HG03103 (cell line): ENCODE measurements at regions not wholly inside any gene's neighbourhood (a gene's known extent, or its start where the extent isn't known, plus 50 kb on each side); places are given as distances from the start of the nearest gene placed in this dataset.

Experiments used
- ATAC-seq: cut with Tn5 transposase; IDR thresholded peaks from one replicate; pipeline ENCODE4 v1.9.1; 2021; ENCODE audit warnings: low read depth; ENCODE audit not compliant: unreplicated experiment

DNA sequence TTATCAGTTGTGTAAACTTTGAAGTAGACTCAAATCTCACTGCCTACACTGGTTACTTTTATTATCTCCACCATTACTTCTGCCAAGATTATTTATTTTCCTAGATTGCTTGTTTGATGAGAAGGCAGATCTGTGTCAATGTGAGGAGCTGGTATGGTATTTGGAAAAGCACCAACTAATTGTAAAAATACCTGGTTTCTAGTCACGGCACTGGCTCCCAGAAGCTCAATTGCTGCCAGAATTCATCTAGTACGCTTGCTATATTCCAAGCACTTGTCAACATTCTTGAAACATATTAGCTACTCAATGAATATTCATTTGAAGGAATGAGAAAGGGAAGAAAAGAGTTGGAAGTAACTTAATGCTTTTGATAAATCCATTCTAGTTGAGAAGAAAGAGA is 1376.8 kb upstream of the ADGRL3 start:
- no peak for ATAC-seq

DNA sequence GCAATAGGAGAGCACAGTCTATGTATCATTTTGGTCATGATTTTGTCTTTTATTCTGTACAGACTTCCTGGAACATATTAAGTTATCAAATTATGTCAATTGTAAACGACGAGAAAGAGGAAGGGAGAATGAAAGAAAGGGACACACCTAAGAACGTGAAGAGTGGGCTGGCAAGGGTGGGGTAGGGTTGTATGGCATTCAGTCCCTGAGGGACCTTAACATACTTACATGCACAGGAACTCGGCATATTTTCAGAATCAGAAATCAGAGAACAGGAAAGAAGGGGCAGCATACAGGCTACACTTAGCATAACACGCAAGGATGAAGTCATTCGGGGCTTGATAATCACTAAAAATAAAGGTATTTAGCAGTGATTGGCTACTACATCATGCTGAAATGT is 1375.0 kb upstream of the ADGRL3 start:
- no peak for ATAC-seq

DNA sequence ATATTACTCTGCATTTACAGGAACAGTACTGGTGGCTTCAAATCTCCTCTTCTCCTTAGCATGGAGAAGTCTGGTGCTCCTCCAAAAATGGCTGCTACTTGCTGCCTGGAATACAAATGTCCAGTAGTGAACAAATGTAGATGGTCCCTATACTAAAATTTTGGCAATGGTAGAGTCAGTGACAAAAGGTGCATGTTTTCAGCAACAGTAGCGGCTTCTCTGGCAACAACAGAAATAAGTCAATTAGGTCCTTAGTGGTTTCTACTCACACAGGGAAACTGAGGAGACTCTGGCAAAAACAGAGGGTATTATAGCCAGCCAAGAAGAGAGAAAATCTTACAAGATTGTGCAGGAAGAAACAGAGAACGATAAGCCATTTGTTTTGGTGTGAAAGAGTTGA is 1368.4 kb upstream of the ADGRL3 start:
- ATAC-seq: no peak

DNA sequence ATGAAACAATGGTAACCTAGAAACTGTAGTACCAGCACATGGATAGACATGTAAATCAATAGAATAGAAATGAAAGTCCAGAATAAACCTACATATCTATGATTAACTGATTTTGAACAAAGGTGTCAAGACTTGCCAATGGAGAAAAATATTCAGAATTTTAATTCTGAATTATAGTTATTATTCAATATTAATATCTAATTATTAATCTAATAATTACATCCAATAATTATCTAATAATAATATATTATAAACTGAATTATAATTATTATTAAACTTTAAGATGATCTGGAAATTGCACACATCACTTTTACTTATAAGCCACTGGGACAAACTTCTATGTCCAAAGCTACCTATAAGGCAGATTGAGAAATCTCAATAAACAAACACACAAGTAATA is 1365.2 kb upstream of the ADGRL3 start:
- no peak for ATAC-seq

DNA sequence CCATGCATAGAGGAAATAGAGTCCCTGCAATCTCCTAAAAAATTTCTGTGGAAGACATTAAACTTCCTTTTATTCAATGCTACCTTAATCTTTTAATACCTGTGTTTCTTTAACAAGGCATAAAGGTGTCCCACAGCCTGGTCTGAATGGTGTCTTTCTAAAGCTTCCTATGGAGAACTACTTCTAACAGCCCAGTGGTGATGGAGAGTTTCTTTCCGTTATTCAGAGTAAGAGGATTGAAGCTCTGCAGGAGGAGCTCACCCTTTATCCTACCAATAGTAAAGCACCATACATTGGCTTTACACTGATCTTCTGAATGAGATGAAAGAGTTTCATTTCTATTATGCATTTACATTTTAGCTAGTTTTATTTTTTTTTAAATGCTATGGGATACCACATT is 1362.4 kb upstream of the ADGRL3 start:
- no peak for ATAC-seq

DNA sequence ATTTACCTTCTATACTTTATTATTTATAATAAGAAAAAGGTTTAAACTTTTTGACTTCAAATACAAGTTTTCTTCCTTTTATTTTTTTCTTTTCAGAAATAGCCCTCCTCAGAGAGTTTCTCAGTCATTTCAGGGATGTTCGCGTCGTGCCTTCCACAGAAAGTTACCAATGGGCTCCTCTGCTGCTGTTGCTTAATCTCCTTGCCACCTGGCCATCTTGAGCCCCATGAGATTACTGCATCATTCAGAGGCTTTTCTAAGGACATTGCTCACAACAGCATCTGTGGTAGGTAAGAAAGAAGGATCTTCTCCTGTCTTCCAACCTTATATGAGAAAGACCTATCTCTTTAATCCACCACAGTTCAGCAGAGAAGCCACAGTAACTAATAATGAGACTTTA is 1361.9 kb upstream of the ADGRL3 start:
- no peak for ATAC-seq

DNA sequence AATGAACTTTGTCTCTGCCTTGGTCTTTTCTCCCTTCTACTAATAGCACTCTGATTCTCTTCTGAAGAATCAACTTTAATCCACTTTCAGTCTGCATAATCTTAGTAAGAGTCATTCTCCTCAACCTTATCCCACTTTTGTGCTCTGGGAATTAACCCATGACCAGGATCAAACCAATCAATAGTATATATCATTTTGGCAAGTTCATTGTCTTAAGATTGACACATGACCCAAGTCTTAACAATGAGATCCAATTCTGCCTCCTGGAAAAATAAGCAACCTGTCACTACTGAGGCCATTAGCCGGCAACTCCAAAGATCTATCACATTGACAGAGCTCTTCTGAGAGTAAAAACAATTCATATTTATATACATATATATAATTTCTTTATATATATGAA is 1358.4 kb upstream of the ADGRL3 start:
- no peak for ATAC-seq

DNA sequence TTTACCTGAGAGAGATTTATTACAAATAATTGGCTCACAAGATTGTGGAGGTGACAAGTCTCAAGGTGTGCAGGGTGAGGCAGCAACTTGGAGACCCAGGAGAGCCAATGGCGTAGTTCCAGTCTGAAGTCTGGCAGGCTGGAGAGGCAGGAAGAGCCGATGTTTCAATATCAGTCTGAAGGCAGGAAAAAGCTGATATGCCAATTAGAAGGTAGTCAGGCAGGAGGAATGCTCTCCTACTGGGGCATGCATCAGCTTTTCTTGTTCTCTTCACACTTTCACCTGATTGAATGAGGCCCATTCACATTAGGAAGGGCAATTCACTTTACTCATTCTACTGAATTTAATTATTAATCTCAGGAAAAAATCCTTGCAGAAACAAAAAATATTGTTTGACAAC is 1351.7 kb upstream of the ADGRL3 start:
- no peak for ATAC-seq

DNA sequence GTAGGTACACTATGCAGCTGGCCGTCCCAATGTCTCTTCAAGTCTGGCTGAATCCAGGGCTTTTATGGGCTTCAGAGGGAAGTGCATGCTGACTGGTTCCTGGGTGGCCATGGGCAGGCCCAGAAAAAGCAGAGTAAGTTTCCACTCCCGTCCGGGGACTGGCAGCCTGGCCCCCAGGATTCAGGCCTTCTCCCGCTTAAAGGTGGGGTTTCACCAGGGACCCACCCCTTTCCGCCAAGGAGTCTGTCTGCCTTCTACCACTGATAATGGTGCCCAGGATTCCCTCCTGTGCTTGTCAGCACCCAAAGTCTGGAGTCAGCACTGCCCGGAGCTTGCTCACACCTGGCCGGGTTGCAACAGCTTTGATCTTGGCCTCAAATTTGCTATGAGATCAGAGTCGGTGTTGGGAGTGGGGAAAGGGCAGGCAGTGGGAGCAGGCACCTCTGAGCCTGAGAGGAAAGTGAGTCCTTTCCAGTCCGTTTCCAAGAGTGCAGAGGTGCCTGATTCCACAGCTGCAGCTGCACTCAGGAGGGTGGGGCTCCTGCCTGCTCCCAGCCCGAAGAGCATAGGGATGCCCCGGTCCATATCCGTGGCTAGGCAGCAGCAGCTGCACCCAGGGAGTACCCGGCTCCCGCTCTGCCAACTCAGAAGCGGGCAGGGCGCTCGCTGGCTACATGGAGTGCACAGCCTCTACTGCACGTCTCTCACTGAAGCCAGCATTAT is 1344.3 kb upstream of the ADGRL3 start:
- ATAC-seq: no peak

DNA sequence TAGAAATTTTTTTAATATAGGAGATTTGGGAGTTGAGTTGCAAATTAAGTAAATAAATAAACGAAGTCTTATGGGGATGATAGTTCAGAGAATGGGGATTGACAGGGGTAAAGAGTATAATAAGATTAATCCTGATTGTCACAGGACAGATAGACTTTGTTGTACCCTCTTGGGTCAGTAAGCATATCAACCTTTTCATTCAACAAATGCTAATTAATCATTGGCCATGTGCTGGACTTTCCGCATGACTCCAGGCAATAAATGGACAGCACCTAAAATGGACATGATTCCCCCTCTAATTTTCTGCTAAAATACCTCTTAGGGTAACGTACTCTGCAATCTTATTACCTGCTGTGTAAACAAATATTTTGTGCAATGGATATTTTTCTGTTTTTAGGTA is 1331.1 kb upstream of the ADGRL3 start:
- no peak for ATAC-seq

DNA sequence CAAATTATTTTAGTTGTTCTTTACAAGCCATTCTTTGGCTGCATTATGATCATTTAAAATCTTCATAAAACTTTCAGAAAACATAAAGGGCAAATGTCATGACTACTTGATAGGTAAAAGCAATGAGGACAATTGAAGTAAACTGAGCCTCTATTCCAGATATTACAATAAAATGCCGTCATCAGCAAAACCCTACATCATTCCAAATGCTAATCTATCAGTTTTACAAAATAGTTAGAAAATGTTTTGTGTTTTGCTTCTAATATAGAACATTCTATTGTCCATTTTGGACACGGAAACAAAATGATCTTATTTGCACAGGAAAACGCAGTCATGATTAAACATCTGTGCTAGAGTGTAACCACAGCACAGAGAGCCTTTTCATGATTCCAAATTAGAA is 1330.6 kb upstream of the ADGRL3 start:
- ATAC-seq: no peak

DNA sequence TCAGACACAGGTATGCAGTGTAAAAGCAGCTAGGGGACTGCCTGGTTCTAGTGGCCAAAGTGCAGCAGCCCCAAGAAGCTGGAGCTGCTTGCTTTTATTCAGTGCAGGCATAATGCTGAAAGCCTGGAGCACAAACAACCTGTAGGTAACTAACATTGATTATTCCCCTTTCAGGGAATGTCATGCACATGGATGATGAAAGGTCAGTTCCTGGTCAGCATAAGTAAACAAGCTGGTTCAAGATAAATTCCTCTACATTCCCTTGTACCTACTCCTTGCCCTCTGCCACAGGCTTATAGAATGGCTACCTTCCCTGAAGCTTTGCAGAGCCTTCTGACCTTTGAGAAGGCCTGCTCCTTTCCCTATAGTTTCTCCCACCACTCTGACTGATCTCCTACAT is 1318.5 kb upstream of the ADGRL3 start:
- ATAC-seq: no peak

DNA sequence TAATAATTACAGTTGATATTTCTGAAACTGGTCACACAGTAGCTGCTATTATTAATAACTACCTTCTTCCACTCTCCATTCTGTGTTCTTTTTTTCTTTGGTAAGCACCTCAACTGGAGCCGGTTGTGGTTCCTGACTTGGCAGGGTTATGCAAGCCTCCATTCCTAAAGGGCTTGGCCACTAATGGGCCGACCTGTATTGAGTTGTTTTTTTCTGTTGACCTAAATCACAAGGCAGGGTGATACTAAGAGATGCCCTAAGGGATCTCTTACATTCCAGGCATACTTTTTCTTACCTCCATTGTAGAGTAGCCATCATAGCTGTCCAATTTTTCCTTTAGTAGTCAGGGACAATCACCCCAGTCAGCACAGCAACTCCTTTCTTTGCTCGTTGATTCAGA is 1295.8 kb upstream of the ADGRL3 start:
- ATAC-seq: no peak

DNA sequence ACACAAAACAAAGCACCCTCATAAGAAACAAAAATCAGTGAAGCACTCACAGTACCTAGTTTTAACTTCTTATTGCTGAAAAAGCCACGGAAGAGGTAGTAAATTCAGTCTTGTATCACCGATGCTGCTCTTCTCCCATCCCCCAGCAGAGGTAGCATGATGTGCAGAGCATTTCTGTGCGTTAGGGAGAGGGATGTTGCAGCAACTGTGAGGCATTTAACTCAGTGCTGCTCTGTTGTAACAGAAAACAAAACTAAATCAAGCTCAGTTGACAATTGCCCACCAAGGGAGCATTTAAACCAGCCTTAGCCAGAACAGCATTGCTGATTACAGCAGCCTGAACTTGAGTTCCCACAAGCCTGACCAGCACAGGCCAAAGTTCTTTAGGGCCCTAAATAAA is 1279.7 kb upstream of the ADGRL3 start:
- ATAC-seq: no peak

DNA sequence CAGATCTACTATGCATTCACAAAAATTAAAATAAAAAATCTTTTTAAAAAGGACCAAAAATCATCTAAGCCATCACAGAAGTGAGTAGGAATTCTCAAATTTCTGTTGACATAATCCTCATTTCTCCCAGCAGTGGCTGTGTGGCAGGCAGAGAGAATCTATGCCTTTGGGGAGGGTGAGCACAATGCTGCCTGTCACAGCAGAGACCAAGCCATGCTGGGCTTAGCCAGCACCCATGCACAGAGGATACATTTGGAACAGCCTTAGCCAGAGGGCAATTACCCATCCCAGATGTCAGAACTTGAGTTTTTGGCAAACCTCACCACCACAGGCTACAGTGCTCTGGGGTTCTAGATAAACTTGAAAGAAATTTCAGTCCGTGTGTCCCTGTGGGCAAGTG is 1274.8 kb upstream of the ADGRL3 start:
- no peak for ATAC-seq

DNA sequence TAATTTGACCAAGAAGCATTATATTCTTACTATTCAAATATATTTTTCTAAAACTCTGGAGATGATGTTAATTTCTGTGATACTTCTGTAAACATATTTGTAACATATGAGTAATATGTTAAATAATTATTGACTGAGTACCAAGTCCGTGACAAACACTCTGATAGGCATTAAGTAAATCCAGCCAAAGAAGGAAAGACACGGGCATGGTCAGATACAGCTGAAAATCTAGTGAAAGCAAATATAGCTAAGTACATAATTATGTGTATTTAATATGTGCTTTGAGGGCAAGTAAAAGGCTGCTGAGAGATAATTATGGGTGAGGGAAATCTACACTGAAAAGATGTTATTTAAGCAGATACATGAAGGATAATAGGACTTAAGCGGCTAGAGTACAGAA is 1263.6 kb upstream of the ADGRL3 start:
- ATAC-seq: no peak

DNA sequence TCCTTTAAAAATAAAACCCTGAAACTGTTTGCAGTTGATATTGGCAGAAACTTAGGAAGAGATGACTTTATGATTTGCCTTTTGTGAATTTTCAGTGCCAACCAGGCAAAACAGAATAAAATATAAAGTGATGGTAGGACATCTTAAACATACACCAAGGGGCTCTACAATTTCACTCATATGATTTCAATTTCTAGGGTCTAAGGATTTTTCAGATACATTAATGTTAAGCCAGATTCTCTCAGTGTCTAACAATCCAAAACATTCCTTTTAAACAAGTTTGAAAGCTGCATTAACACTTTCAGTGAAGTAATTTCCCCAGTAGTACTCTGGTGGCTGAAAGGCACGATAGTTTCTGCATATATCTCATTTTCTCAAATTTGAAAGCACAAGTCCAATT is 1262.0 kb upstream of the ADGRL3 start:
- no peak for ATAC-seq

DNA sequence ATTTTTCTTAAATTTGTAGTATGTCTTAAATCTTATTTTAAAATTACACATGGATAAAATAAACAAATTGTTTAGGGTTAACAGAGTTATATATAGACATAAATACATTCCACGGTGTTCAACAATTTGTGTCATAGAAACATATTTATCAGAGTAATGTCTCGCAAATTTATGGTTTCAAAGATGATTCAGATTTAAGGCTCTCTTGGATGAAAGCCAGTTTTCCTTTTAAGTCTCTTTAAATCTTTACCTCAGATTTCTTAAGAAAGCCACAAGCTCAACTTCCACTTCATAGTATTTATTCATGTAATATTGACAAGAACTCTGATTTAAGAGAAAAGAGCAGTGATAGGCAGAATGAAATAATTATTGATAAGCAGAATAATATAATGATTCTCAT is 1254.8 kb upstream of the ADGRL3 start:
- no peak for ATAC-seq

DNA sequence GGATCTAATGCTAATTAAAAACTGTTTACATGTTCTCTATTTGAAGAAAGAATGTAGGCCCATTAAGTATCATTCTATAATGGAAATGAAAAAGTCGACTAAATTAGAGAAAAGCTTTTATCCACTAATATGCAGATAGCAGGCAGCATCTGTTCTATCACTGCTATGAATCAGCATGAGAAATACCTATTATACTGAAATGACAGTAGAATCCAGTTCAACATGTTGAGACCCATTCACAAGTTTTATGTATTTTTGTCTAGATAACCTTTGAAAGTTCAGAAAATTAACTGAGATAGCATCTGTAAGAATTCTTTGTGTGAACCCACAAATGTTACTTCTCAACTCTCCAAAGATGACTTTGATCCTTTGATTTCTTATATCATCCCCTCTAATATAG is 1254.4 kb upstream of the ADGRL3 start:
- ATAC-seq: no peak

DNA sequence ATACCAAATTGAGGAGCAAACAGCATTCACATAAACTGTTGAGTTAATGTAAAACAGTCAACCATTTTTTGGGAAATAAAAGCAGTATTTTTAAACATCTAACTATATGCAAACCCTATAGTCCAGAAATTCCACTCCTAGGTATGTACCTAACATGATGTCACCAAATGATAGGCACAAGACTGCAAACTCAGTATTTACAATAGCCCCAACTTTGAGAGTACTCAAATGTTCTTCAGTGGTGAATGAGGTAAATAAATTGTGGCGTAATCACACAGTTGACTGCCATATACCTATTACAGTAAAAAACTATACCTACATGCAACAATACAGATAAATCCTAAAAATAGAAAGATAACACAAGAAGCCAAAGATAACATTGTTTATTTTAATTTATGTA is 1243.8 kb upstream of the ADGRL3 start:
- no peak for ATAC-seq

DNA sequence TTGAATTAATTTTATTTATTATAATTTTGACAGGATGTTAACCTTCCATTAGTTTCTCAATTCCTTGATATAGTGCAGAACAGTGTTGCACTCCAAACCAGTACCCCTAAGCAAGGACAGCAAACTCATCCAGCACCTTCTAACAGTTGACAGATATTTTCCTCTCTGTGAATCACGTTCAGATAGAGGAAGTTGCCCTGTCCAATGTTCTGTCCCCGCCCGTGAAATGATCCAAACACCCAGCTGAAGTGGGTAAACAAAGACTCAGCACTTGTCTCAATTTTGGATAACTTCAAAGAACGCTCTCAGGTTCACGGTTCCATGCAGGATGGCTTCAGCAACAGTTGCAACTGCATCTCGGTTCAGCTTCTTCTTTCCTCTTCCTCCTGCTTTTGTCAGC is 1240.0 kb upstream of the ADGRL3 start:
- ATAC-seq: no peak

DNA sequence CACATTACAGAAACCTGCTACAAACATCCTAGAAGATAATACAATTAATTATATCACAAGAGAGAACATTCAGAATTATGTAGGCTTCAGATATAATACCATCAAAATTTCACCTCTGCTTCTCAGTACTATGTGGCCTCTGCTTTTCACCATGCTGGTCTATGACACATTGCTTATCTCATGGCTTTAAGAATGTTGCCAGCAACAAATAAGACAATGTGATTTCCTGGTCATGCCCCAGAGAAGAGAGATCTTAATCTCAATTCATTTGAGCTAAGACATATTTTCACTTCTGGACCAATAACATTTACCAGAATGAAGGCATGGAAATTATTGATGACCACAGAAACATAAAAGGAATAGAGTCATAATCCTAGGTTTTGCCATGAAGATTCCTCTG is 1233.4 kb upstream of the ADGRL3 start:
- ATAC-seq: no peak

DNA sequence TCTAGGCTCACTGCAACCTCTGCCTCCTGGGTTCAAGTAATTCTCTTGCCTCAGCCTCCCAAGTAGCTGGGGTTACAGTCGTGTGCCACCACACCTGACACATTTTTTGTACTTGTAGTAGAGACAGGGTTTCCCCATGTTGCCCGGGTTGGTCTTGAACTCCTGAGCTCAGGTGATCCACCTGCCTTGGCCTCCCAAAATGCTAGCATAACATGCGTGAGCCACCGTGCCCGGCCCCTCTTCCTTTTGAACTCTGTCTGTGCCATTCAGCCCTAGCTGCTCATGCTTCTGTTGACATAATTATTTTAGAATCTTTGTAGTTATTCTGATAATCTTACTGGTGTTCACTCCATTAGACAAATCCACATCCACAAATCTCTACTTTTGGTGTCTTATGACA is 1231.3 kb upstream of the ADGRL3 start:
- ATAC-seq: no peak
